HCT116 (cell line): ENCODE measurements at regions not wholly inside any gene's neighbourhood (a gene's known extent, or its start where the extent isn't known, plus 50 kb on each side); places are given as distances from the start of the nearest gene placed in this dataset.

ENCODE experiments used
- ATAC-seq: fragments of 200-7000 bp; cut with Tn5 transposase; 2 replicates; pipeline ENCODE4 v1.9.1; 2020; ENCODE audit warnings: mild to moderate bottlenecking, moderate library complexity
- BruUV-seq: library from RNA; stranded (reverse); fragments of 400-500 nt; replicated peaks from 2 replicates; lab custom pipeline; 2021; lab: Mats Ljungman, UMichigan
- CTCF ChIA-PET: fragments of 300-600 bp; sonication (Branson Sonifier 250); formaldehyde crosslinking; loops from one replicate; lab custom pipeline; 2021; ENCODE audit warnings: antibody characterized with exemption; lab: Charles Lee
- POLR2A ChIA-PET: fragments of 300-600, 350-600 bp; sonication (Branson Sonifier 250); formaldehyde crosslinking; loops from one replicate; lab custom pipeline; 2021; ENCODE audit warnings: antibody characterized with exemption; lab: Charles Lee
- RAD21 ChIA-PET, 2 experiments: fragments of 300-600 bp; sonication (Branson Sonifier 250); formaldehyde crosslinking; loops; one replicate each; lab custom pipeline; 2023; ENCODE audit warnings: low total read pairs in 2 of 2; ENCODE audit not compliant: uncharacterized antibody in 2 of 2, unreplicated experiment in 2 of 2, low non-redundant PET in 1 of 2; lab: Charles Lee
- DNase-seq: peaks from one replicate; pipeline ENCODE4 v3.0.0-alpha.2; 2010; ENCODE audit warnings: low read depth, low spot score
- H2AFZ ChIP-seq: fragments of 200-600 bp; shearing (Covaris generic), sonication (generic); 2 replicates; pipeline ENCODE4 v1.6.1; 2017; ENCODE audit warnings: low read depth, mixed run types, mixed read lengths, antibody characterized with exemption, low read length; ENCODE audit not compliant: poor library complexity, severe bottlenecking
- H3K27ac ChIP-seq: 2 replicates; pipeline ENCODE4 v1.5.1; 2012; ENCODE audit warnings: low read depth, low read length
- H3K27me3 ChIP-seq: fragments of 200-600 bp; sonication (generic); 2 replicates; pipeline ENCODE4 v1.6.1; 2016; ENCODE audit warnings: mixed run types, low read length, mixed read lengths; ENCODE audit not compliant: insufficient read depth
- H3K36me3 ChIP-seq, 2 experiments: fragments of 200-500 bp in 1 of 2; fragments of 200-600 bp in 1 of 2; sonication (Bioruptor generic) in 1 of 2; sonication (generic) in 1 of 2; 2 replicates each; pipeline versions ENCODE4 v1.5.1 to v1.6.1; 2014 to 2016; ENCODE audit warnings: low read length in 2 of 2, inconsistent platforms in 1 of 2, mixed read lengths in 1 of 2, mixed run types in 1 of 2; ENCODE audit not compliant: insufficient read depth in 2 of 2, control insufficient read depth in 1 of 2
- H3K4me1 ChIP-seq, 2 experiments: fragments of 200-600 bp in 1 of 2; sonication (generic) in 1 of 2; 2 replicates each; pipeline versions ENCODE4 v1.5.1 to v1.6.1; 2012 to 2017; ENCODE audit warnings: low read length in 2 of 2, inconsistent platforms in 1 of 2, mild to moderate bottlenecking in 1 of 2, mixed read lengths in 1 of 2, mixed run types in 1 of 2, moderate library complexity in 1 of 2; ENCODE audit not compliant: insufficient read depth in 2 of 2, control insufficient read depth in 1 of 2
- H3K4me2 ChIP-seq: fragments of 200-600 bp; sonication (generic); 2 replicates; pipeline ENCODE4 v1.6.1; 2017; ENCODE audit warnings: mixed run types, low read length, mixed read lengths
- H3K4me3 ChIP-seq, 2 experiments: fragments of 200-600 bp in 1 of 2; sonication (generic) in 1 of 2; replicated peaks in 1 of 2; 2 replicates each; pipeline ENCODE4 v1.5.1; 2011 to 2016; ENCODE audit warnings: low read length in 2 of 2, control low read depth in 1 of 2, low read depth in 1 of 2, mild to moderate bottlenecking in 1 of 2, mixed read lengths in 1 of 2, mixed run types in 1 of 2
- H3K79me2 ChIP-seq: fragments of 200-600 bp; sonication (generic); 2 replicates; pipeline ENCODE4 v1.6.1; 2017; ENCODE audit warnings: mild to moderate bottlenecking, mixed run types, low read length, moderate library complexity, mixed read lengths; ENCODE audit not compliant: insufficient read depth
- H3K9ac ChIP-seq: fragments of 200-600 bp; sonication (generic); 2 replicates; pipeline ENCODE4 v1.6.1; 2016; ENCODE audit warnings: low read length, mixed read lengths
- H3K9me2 ChIP-seq: fragments of 200-600 bp; sonication (generic), shearing (Covaris generic); 2 replicates; pipeline ENCODE4 v1.6.1; 2017; ENCODE audit warnings: mixed run types, mild to moderate bottlenecking, moderate library complexity; ENCODE audit not compliant: insufficient read depth
- H3K9me3 ChIP-seq, 2 experiments: fragments of 200-500 bp in 1 of 2; fragments of 200-600 bp in 1 of 2; sonication (Bioruptor generic) in 1 of 2; sonication (generic) in 1 of 2; 2 replicates each; pipeline ENCODE4 v1.6.1; 2014 to 2017; ENCODE audit warnings: low read length in 2 of 2, mixed read lengths in 2 of 2, inconsistent platforms in 1 of 2, low read depth in 1 of 2, mild to moderate bottlenecking in 1 of 2, mixed run types in 1 of 2, moderate library complexity in 1 of 2; ENCODE audit not compliant: control insufficient read depth in 1 of 2, insufficient read depth in 1 of 2
- H4K20me1 ChIP-seq: fragments of 200-600 bp; sonication (generic), shearing (Covaris generic); 2 replicates; pipeline ENCODE4 v1.6.1; 2017; ENCODE audit warnings: mixed run types, mild to moderate bottlenecking, moderate library complexity; ENCODE audit not compliant: insufficient read depth
- ATF3 ChIP-seq: IDR thresholded peaks from 2 replicates; pipeline ENCODE4 v1.6.1; 2012
- CEBPB ChIP-seq: IDR thresholded peaks from 2 replicates; pipeline ENCODE4 v1.6.1; 2012; ENCODE audit warnings: low read depth
- CTCF ChIP-seq, 3 experiments: fragments of 200-600 bp in 1 of 3; sonication (generic) in 1 of 3; IDR thresholded peaks in 2 of 3; conservative IDR thresholded peaks in 1 of 3; 2 replicates each; pipeline ENCODE4 v1.5.1; 2012 to 2017; ENCODE audit warnings: low read depth in 2 of 3, low read length in 2 of 3, antibody characterized with exemption in 1 of 3, borderline replicate concordance in 1 of 3, control low read depth in 1 of 3, mild to moderate bottlenecking in 1 of 3, mixed read lengths in 1 of 3, mixed run types in 1 of 3, moderate library complexity in 1 of 3; ENCODE audit not compliant: insufficient read depth in 1 of 3
- ELF1 ChIP-seq: IDR thresholded peaks from 2 replicates; pipeline ENCODE4 v1.6.1; 2012; ENCODE audit warnings: low read depth, borderline replicate concordance
- EZH2phosphoT487 ChIP-seq: fragments of 200-600 bp; IDR thresholded peaks from 2 replicates; pipeline ENCODE4 v1.6.1; 2018; ENCODE audit warnings: antibody characterized with exemption, borderline replicate concordance
- JUND ChIP-seq: IDR thresholded peaks from 2 replicates; pipeline ENCODE4 v1.6.1; 2012
- MAX ChIP-seq: IDR thresholded peaks from 2 replicates; pipeline ENCODE4 v1.6.1; 2012
- POLR2A ChIP-seq: IDR thresholded peaks from 2 replicates; pipeline ENCODE4 v1.7.0; 2011; ENCODE audit warnings: borderline replicate concordance; ENCODE audit not compliant: insufficient read depth, insufficient read length; ENCODE audit errors: extremely low read depth
- REST ChIP-seq: IDR thresholded peaks from 2 replicates; pipeline ENCODE4 v1.6.1; 2012; ENCODE audit warnings: low read depth
- SIN3A ChIP-seq: IDR thresholded peaks from 2 replicates; pipeline ENCODE4 v1.6.1; 2012; ENCODE audit warnings: low read depth
- SP1 ChIP-seq: IDR thresholded peaks from 2 replicates; pipeline ENCODE4 v1.6.1; 2012; ENCODE audit warnings: low read depth
- YY1 ChIP-seq: IDR thresholded peaks from 2 replicates; pipeline ENCODE4 v1.6.1; 2011; ENCODE audit warnings: low read length, low read depth, moderate library complexity, mild to moderate bottlenecking; ENCODE audit not compliant: insufficient replicate concordance; ENCODE audit errors: extremely low read depth
- ZBTB33 ChIP-seq: IDR thresholded peaks from 2 replicates; pipeline ENCODE4 v1.6.1; 2011; ENCODE audit warnings: mild to moderate bottlenecking, low read length, moderate library complexity; ENCODE audit not compliant: insufficient replicate concordance; ENCODE audit errors: extremely low read depth
- ZFX ChIP-seq: fragments of 450-650 bp; IDR thresholded peaks from 2 replicates; pipeline ENCODE4 v1.6.1; 2017
- ZNF274 ChIP-seq: fragments of 200-500 bp; sonication (Bioruptor generic); IDR thresholded peaks from 2 replicates; pipeline ENCODE4 v1.6.1; 2014; ENCODE audit warnings: mild to moderate bottlenecking, low read depth, low read length, inconsistent platforms
- intact Hi-C: fragments of 100-400 bp; cut with micrococcal nuclease; formaldehyde crosslinking; loops from 2 replicates; pipeline ENCODE4 v1.10.0; 2022

GRCh38 chr1:4117196-4117595 is 217.1 kb upstream of the C1orf174 start (continued):
- no peak for TF ChIP-seq CTCF (IDR thresholded peaks at IDR 0.05 in 2 of 3, conservative IDR thresholded peaks at IDR 0.05 in 1 of 3; ENCODE audit: borderline replicate concordance in 1 of 3, insufficient read depth in 1 of 3, low read depth in 2 of 3, low read length in 2 of 3)
- no peak for TF ChIP-seq ZFX

GRCh38 chr1:4118746-4119515 is 218.9 kb upstream of the C1orf174 start:
- Histone ChIP-seq H3K4me2 (no peak overlapping the region), H3K79me2 (no peaks in the 10 kb centered on the region), H3K9me3 (no peaks in the 10 kb centered on the region), H3K27ac (no peak overlapping the region), H3K4me1 (no peaks in the 10 kb centered on the region), H2AFZ (no peak overlapping the region), H3K27me3 (peaks cover 9% of the 10 kb centered on the region; the same call in 1 of the 2 replicates), H3K9ac (no peak overlapping the region), H3K9me2 (no peaks in the 10 kb centered on the region), H3K36me3 (no peaks in the 10 kb centered on the region), H4K20me1 (no peaks in the 10 kb centered on the region), H3K4me3 (no peak overlapping the region)
- POLR2A ChIA-PET, result no interaction called here
- ATAC-seq (no peak), DNase-seq (no peak)
- BruUV-seq, result no TSS peak
- intact Hi-C loops, result no loop called here
- RAD21 ChIA-PET, result no interaction called here
- CTCF ChIA-PET, result no interaction called here
- no peak for TF ChIP-seq CEBPB
- no peak for TF ChIP-seq ZBTB33
- no peak for TF ChIP-seq ZNF274
- TF ChIP-seq MAX, result no peak
- TF ChIP-seq POLR2A, result no peak
- no peak for TF ChIP-seq ELF1
- TF ChIP-seq YY1, result no peak
- TF ChIP-seq ATF3, result no peak
- TF ChIP-seq SP1, result no peak
- no peak for TF ChIP-seq REST
- no peak for TF ChIP-seq EZH2phosphoT487
- TF ChIP-seq SIN3A, result no peak
- TF ChIP-seq JUND, result no peak
